Ectodermal cell (in vitro differentiated cells): ENCODE measurements at regions not wholly inside any gene's neighbourhood (a gene's known extent, or its start where the extent isn't known, plus 50 kb on each side); places are given as distances from the start of the nearest gene placed in this dataset.

ENCODE experiments used
- H3K27ac ChIP-seq: 2 replicates; pipeline ENCODE4 v1.7.0; 2013; ENCODE audit warnings: mild to moderate bottlenecking, low read depth, low read length; ENCODE audit not compliant: insufficient read depth, poor library complexity, severe bottlenecking
- H3K27me3 ChIP-seq: 2 replicates; pipeline ENCODE4 v1.7.0; 2013; ENCODE audit warnings: mild to moderate bottlenecking, low read length; ENCODE audit not compliant: insufficient read depth, control insufficient read depth, poor library complexity, severe bottlenecking
- H3K36me3 ChIP-seq: one replicate; pipeline ENCODE4 v1.7.0; 2013; ENCODE audit warnings: low read length; ENCODE audit not compliant: control insufficient read depth, insufficient read depth
- H3K4me1 ChIP-seq: one replicate; pipeline ENCODE4 v1.7.0; 2013; ENCODE audit warnings: low read length; ENCODE audit not compliant: control insufficient read depth, insufficient read depth
- H3K4me3 ChIP-seq: 2 replicates; pipeline ENCODE4 v1.7.0; 2013; ENCODE audit warnings: low read depth, low read length, control low read depth; ENCODE audit not compliant: insufficient read depth
- H3K9me3 ChIP-seq: 2 replicates; pipeline ENCODE4 v1.7.0; 2013; ENCODE audit warnings: mild to moderate bottlenecking, low read length, moderate library complexity; ENCODE audit not compliant: control insufficient read depth
- WGBS, 2 experiments: methylation state at CpG; one replicate each; pipeline ENCODE4 v1.1.7; 2013; ENCODE audit warnings: missing lambda C conversion rate in 2 of 2; 5-methylcytosine and 5-hydroxymethylcytosine counted together

DNA sequence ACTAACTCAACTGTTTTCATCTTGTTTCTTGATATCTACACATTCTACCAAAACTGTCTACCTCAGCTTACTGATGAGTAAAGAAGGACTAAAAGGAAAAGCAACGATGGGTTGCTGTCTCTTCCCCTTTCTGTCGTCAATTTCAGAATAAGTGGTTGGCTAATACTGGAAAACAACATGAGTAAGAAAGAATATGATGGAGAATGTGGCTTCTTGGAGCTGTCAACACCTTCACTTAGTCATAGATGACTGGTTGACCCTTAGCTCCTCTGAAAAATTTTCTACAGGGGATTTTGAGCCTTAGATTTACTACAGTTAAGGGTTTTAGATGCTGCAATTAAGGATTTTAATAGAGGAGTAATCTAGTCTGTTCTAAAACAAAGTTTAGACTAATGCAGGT is 797.9 kb downstream of the TLE4 start:
- H3K4me3 ChIP-seq: no peak overlapping the region
- H3K9me3 ChIP-seq: no peaks in the 10 kb centered on the region
- H3K27ac ChIP-seq: no peak overlapping the region
- no peaks in the 10 kb centered on the region for H3K27me3 ChIP-seq
- 88% methylated on average over 2 of the region's 2 CpGs for WGBS, 2 experiments
- H3K4me1 ChIP-seq: no peaks in the 10 kb centered on the region
- no peaks in the 10 kb centered on the region for H3K36me3 ChIP-seq

DNA sequence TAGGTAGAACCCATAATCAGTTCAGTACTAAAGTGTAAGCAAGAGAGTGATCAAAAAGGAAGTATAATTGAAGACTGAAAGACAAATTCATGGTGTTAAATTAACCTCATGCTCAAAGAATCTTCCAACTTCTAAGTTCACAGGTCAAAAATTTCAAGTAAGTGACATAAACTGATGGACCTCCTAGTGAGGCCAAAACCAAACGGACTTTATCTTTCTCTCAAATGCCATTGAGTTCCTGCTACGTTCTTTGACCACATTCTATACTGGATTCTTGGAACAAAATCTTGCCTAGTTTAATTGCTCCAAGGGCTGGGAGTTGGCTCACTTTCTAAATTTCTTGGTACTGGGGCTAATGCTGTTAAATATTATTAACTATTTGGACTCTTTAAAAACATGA is 794.9 kb downstream of the TLE4 start:
- WGBS, 2 experiments: 22 to 48% methylated on average over 2 of the region's 2 CpGs
- H3K4me1 ChIP-seq: no peaks in the 10 kb centered on the region
- H3K4me3 ChIP-seq: no peak overlapping the region
- no peak overlapping the region for H3K27ac ChIP-seq
- no peaks in the 10 kb centered on the region for H3K36me3 ChIP-seq
- no peaks in the 10 kb centered on the region for H3K27me3 ChIP-seq
- H3K9me3 ChIP-seq: no peaks in the 10 kb centered on the region

DNA sequence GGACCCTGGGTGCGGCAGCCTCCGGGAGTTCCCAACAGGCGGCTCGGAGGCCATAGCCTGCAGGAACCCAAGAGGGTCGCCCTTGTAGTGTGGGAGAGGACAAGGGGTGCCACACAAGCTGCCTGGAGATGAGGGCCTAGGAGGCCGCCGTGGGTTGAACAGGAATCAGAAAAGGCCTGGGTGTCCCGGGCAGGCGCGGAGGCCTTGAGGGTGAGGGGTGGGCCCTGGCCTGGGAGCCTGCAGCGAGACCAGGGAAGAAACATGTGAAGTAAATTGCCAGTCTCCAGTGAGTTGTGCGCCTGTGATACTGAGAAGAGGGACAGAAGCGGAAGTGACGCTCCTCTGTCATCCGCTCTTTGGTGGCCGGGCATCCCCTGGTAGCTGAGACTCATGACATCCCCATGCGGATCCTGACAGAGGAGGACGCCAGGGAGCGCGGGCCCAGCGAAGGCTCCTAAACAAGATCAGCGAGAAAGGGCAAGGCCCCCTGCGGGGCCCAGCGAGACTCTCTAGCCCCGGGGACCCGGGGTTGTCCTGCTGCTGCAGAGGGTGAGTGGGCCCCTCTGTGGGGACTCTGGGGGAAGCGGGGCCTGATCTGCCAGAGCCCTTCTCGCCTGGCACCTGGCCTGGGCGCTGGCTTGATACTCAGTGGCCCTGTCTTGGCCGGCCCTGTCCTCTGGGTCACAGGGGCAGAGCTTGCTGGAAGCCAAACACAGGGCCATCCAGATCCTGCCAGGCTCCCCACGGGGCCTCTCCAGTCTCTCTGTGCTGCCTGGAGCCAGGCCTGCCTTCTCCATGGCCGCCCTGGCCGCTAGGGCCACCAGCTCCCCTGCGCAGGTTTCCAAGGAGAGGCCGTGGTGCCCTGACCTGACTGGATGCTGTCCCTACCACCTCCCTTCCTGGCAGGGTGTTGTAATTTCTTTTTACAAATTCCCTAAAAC is 788.4 kb downstream of the TLE4 start:
- H3K36me3 ChIP-seq: no peaks in the 10 kb centered on the region
- H3K27me3 ChIP-seq: no peaks in the 10 kb centered on the region
- no peaks in the 10 kb centered on the region for H3K9me3 ChIP-seq
- 96% methylated on average over 35 of the region's 35 CpGs for WGBS, 2 experiments
- no peak overlapping the region for H3K27ac ChIP-seq
- H3K4me3 ChIP-seq: no peak overlapping the region
- H3K4me1 ChIP-seq: no peaks in the 10 kb centered on the region

DNA sequence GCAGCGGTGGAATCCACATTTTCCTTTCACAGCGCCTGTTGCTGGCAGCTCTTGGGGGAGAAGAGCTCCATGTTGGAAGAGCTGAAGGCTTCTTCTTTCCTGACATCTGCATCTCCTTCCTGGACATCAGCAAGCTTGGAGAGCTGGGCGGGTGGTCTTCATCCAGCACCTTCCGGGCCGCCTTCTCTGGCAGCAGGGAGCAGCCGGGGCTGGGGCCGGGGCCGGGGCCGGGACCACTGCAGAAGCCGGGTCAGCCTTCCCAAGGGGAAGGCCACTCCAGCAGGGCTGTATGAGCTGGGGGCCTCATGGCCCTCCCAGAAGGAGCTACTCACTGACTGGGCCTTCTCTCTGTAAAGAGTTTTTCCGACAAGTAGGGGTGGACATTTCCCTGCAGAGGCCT is 787.5 kb downstream of the TLE4 start:
- WGBS, 2 experiments: 95 to 96% methylated on average over 11 of the region's 11 CpGs
- no peak overlapping the region for H3K27ac ChIP-seq
- H3K4me3 ChIP-seq: no peak overlapping the region
- H3K4me1 ChIP-seq: no peaks in the 10 kb centered on the region
- no peaks in the 10 kb centered on the region for H3K36me3 ChIP-seq
- H3K27me3 ChIP-seq: no peaks in the 10 kb centered on the region
- no peaks in the 10 kb centered on the region for H3K9me3 ChIP-seq

DNA sequence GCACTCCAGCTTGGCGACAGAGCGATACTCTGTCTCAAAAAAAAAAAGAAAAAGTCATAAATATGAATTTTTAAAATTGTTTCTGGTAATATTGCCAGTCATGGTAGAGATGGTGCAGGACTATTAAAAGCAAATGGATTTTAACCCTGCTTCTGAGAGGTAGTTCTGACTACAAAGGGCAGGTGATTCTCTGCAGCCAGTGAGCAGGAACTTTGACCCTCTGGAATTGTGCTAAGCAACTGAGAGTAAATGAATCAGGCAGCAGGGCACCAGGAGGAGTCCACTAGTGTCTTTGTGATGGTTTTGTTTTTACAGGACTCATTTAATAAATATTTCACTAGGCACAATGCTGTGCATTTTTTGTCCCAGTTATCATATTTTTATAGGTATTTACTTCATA is 781.2 kb downstream of the TLE4 start:
- WGBS, 2 experiments: 93 to 98% methylated on average over 2 of the region's 2 CpGs
- Histone ChIP-seq H3K27ac (no peak overlapping the region), H3K9me3 (no peaks in the 10 kb centered on the region), H3K36me3 (no peaks in the 10 kb centered on the region), H3K4me1 (no peaks in the 10 kb centered on the region), H3K4me3 (no peak overlapping the region), H3K27me3 (no peaks in the 10 kb centered on the region)

DNA sequence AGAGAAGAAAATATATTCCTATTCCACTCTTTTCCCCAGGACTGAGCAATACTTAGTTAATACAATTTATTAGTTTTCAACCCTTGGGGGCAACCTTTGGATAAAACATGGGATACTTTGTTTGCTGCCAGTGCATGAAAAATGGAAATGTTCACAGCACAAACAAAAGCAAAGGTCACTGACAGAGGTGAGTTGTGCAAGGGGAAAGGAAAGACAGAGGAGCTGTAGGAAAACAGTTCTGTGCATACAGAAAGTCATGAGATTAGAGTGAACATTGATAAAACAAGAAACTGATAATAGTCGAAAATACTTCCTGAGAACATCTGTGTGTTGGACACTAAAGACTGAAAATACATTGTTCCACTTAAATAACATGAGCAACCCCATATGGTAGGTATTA is 779.8 kb downstream of the TLE4 start:
- 85% methylated on average over 1 of the region's 1 CpG; no CpG with 5 or more reads in 1 of the 2 experiments for WGBS, 2 experiments
- Histone ChIP-seq H3K9me3 (no peaks in the 10 kb centered on the region), H3K36me3 (no peaks in the 10 kb centered on the region), H3K27me3 (no peaks in the 10 kb centered on the region), H3K4me3 (no peak overlapping the region), H3K27ac (no peak overlapping the region), H3K4me1 (no peaks in the 10 kb centered on the region)

DNA sequence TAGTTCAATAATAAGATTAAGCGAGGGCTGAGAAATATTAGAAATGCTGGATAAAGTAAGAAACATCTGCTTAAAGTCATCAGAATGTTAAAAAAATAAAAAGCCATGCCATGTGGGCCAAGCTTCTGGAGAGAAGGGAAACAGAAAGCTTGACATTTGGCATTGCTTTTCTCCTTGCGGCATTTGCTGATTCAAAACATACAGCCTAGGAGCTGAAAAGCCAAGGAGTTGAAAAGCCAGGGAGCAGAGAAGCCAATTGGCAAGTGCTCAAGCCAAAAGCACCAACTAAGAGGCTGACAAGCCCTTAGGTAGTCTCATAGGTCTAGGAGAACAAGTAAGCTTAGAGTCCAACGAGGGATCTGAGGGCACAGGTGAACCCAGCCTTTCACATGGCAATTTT is 754.3 kb downstream of the TLE4 start:
- H3K27me3 ChIP-seq: no peaks in the 10 kb centered on the region
- no peak overlapping the region for H3K4me3 ChIP-seq
- H3K36me3 ChIP-seq: no peaks in the 10 kb centered on the region
- 95 to 96% methylated on average over 3 of the region's 3 CpGs for WGBS, 2 experiments
- no peak overlapping the region for H3K27ac ChIP-seq
- H3K9me3 ChIP-seq: no peaks in the 10 kb centered on the region
- H3K4me1 ChIP-seq: no peaks in the 10 kb centered on the region

DNA sequence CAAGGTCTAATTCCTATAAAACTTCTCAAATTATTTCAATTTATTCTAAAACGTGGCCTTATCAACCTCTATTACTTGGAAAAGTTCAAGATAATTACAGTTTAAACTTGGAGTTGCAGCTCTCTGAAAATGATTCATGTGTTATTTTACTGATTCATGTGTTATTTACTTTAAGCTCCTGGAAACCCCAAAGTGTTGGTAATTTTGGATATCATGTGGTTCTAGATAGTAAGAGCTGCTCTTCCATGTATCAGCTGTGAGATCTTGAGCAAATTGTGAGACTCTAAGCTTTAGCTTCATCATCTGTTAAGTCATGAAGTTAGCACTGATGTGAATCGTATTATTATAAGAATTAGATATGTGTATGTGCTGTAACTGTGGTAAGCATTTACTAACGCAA is 749.2 kb downstream of the TLE4 start:
- no peaks in the 10 kb centered on the region for H3K4me1 ChIP-seq
- 95 to 100% methylated on average over 3 of the region's 3 CpGs for WGBS, 2 experiments
- no peak overlapping the region for H3K4me3 ChIP-seq
- H3K36me3 ChIP-seq: no peaks in the 10 kb centered on the region
- no peaks in the 10 kb centered on the region for H3K9me3 ChIP-seq
- H3K27ac ChIP-seq: no peak overlapping the region
- no peaks in the 10 kb centered on the region for H3K27me3 ChIP-seq

DNA sequence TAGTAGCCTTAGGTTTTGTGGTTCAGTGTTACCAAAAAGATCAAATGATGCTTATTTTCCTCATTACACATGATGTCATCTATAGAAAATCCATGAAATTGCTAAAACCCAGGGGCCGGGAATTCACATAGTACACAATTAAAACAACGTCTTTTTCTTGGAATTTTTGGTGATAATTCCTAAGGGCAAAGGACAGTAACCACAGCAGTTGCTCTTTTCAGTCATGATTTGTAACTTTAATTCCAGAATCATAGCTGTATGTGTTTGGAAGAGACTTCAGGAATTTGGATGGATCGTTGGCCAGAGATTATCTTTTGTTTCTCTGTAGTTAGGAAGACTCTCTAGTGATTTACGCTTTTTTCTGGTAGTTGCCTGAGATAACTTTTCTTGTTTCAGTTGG is 748.7 kb downstream of the TLE4 start:
- H3K4me1 ChIP-seq: no peaks in the 10 kb centered on the region
- 92 to 95% methylated on average over 4 of the region's 4 CpGs for WGBS, 2 experiments
- no peak overlapping the region for H3K4me3 ChIP-seq
- H3K27ac ChIP-seq: no peak overlapping the region
- no peaks in the 10 kb centered on the region for H3K9me3 ChIP-seq
- H3K27me3 ChIP-seq: no peaks in the 10 kb centered on the region
- H3K36me3 ChIP-seq: no peaks in the 10 kb centered on the region

DNA sequence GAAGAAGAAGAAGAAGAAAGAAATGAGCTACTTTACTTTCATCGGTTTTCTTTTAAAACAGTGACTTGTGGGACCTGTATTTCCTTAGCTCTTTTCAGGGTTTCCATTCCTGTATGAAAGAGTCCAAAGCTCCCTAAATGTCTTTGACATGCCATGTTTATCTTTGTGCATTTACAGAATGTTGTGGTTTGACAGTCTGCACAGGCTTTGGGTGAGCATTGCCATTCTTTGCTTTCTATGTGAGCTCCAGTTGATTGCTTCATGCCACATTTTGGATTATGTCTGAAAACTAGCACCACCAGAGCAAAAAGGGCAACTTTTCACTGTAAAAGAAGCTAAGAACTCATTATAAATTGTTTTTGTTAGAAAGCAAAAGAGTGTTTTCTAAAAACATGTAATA is 733.4 kb downstream of the TLE4 start:
- H3K4me3 ChIP-seq: no peak overlapping the region
- 82 to 100% methylated on average over 1 of the region's 1 CpG for WGBS, 2 experiments
- no peaks in the 10 kb centered on the region for H3K27me3 ChIP-seq
- no peaks in the 10 kb centered on the region for H3K4me1 ChIP-seq
- H3K27ac ChIP-seq: no peak overlapping the region
- H3K36me3 ChIP-seq: no peaks in the 10 kb centered on the region
- H3K9me3 ChIP-seq: no peaks in the 10 kb centered on the region
